ELF-1 (cell line): ENCODE measurements at regions not wholly inside any gene's neighbourhood (a gene's known extent, or its start where the extent isn't known, plus 50 kb on each side); places are given as distances from the start of the nearest gene placed in this dataset.

Experiments
- DNase-seq: peaks from one replicate; pipeline ENCODE4 v3.0.0-alpha.2; 2016; ENCODE audit warnings: low read depth, low spot score

- DNase-seq = no peak
These were observed 160.5 kb downstream of the FGF18 start for GRCh38 chr5:171579976-171580411.

GRCh38 chr5:171580502-171581265, 161.2 kb downstream of the FGF18 start:
- no peak for DNase-seq

- no peak for DNase-seq
These were observed 162.3 kb downstream of the FGF18 start for GRCh38 chr5:171581781-171582180.

- no peak for DNase-seq
These were observed 163.4 kb downstream of the FGF18 start for GRCh38 chr5:171582849-171583248.

- DNase-seq = no peak
These were observed 166.5 kb downstream of the FGF18 start for GRCh38 chr5:171585981-171586380.

- no peak for DNase-seq
These were observed 167.0 kb downstream of the FGF18 start for GRCh38 chr5:171586436-171586835.

- DNase-seq = no peak
These were observed 168.6 kb downstream of the FGF18 start for GRCh38 chr5:171588046-171588445.

- no peak for DNase-seq
These were observed 169.3 kb downstream of the FGF18 start for GRCh38 chr5:171588790-171589189.

GRCh38 chr5:171589461-171589860, 170.0 kb downstream of the FGF18 start:
- no peak for DNase-seq

- DNase-seq = no peak
These were observed 172.6 kb downstream of the FGF18 start for GRCh38 chr5:171592076-171592475.

GRCh38 chr5:171592736-171593135, 173.3 kb downstream of the FGF18 start:
- no peak for DNase-seq

- DNase-seq = no peak
These were observed 174.0 kb downstream of the FGF18 start for GRCh38 chr5:171593401-171593800.

GRCh38 chr5:171593976-171594375, 174.5 kb downstream of the FGF18 start:
- no peak for DNase-seq

GRCh38 chr5:171595401-171595800, 176.0 kb downstream of the FGF18 start:
- no peak for DNase-seq

- no peak for DNase-seq
These were observed 176.4 kb downstream of the FGF18 start for GRCh38 chr5:171595801-171596231.

- DNase-seq = peak; percentile 89
These were observed 177.0 kb downstream of the FGF18 start for GRCh38 chr5:171596391-171596878.

GRCh38 chr5:171597946-171598640, 178.6 kb downstream of the FGF18 start:
- no peak for DNase-seq

GRCh38 chr5:171598641-171599152, 179.2 kb downstream of the FGF18 start:
- DNase-seq = no peak

GRCh38 chr5:171599411-171599810, 180.0 kb downstream of the FGF18 start:
- DNase-seq = no peak

- no peak for DNase-seq
These were observed 180.6 kb downstream of the FGF18 start for GRCh38 chr5:171599957-171600612.

GRCh38 chr5:171600741-171601265, 181.4 kb downstream of the FGF18 start:
- no peak for DNase-seq
